ENCODE measurements at regions not wholly inside any gene's neighbourhood (a gene's known extent, or its start where the extent isn't known, plus 50 kb on each side); places are given as distances from the start of the nearest gene placed in this dataset.

DNA sequence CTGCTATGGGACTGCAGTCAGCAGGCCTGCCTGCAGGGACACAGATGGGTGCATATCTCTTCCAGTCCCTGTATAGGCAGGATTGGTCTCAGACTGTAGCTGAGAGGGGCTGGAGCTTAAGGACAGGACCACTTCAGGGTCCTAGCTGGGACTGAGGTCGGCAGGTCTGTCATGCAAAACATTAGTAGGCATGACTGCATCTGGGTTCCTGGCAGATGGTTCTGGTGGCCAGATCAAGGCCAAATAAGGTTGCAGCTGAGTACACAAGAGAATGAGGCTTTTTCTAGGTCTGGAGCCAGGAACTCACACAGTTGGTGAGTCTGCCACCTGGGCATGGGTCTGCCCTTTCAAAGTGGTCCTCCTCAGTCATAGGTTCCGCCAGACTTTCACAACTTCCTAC is 155.8 kb downstream of the TPH2 start:
- no peak for TF ChIP-seq EZH2phosphoT487 (IDR thresholded peaks at IDR 0.05; ENCODE audit: borderline replicate concordance, low read depth, low read length)
- TF ChIP-seq, protein P1, sequence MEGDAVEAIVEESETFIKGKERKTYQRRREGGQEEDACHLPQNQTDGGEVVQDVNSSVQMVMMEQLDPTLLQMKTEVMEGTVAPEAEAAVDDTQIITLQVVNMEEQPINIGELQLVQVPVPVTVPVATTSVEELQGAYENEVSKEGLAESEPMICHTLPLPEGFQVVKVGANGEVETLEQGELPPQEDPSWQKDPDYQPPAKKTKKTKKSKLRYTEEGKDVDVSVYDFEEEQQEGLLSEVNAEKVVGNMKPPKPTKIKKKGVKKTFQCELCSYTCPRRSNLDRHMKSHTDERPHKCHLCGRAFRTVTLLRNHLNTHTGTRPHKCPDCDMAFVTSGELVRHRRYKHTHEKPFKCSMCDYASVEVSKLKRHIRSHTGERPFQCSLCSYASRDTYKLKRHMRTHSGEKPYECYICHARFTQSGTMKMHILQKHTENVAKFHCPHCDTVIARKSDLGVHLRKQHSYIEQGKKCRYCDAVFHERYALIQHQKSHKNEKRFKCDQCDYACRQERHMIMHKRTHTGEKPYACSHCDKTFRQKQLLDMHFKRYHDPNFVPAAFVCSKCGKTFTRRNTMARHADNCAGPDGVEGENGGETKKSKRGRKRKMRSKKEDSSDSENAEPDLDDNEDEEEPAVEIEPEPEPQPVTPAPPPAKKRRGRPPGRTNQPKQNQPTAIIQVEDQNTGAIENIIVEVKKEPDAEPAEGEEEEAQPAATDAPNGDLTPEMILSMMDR (conservative IDR thresholded peaks at IDR 0.05; ENCODE audit: low read length), result no peak
- Histone ChIP-seq H3K79me2 (ENCODE audit: insufficient read depth, low read depth, low read length) (no peaks in the 10 kb centered on the region), H3K4me2 (ENCODE audit: low read length) (no peak overlapping the region), H4K20me1 (ENCODE audit: insufficient read depth, low read length) (no peaks in the 10 kb centered on the region), H3K9me2 (ENCODE audit: insufficient read depth, low read length) (no peaks in the 10 kb centered on the region), H3K4me1 (ENCODE audit: insufficient read depth, low read length, poor library complexity, severe bottlenecking) (no peaks in the 10 kb centered on the region), H2AFZ (ENCODE audit: low read length) (no peak overlapping the region), H3K9me3 (ENCODE audit: low read length) (no peaks in the 10 kb centered on the region), H3K27ac (ENCODE audit: low read depth, low read length, poor library complexity, severe bottlenecking) (no peak overlapping the region), H3K4me3 (ENCODE audit: low read depth, low read length, poor library complexity, severe bottlenecking) (no peak overlapping the region), H3K36me3 (ENCODE audit: insufficient read depth, low read length) (no peaks in the 10 kb centered on the region)
- ChIA-PET POLR2A (no interaction called here), CTCF (ENCODE audit: unreplicated experiment) (no interaction called here)
- intact Hi-C loops (cut with micrococcal nuclease; ENCODE audit: unreplicated experiment), result no loop called here
- DNase-seq (ENCODE audit: low spot score), result no peak
- no TSS peak for BruUV-seq (replicated peaks)

GRCh38 chr12:72095025-72095424 is 156.4 kb downstream of the TPH2 start:
- no peak overlapping the region for H3K27ac ChIP-seq (ENCODE audit: low read depth, low read length, poor library complexity, severe bottlenecking)
- H3K9me3 ChIP-seq (ENCODE audit: low read length), result no peaks in the 10 kb centered on the region
- no peak overlapping the region for H2AFZ ChIP-seq (ENCODE audit: low read length)
- H4K20me1 ChIP-seq (ENCODE audit: insufficient read depth, low read length), result no peaks in the 10 kb centered on the region
- H3K79me2 ChIP-seq (ENCODE audit: insufficient read depth, low read depth, low read length), result no peaks in the 10 kb centered on the region
- no peaks in the 10 kb centered on the region for H3K9me2 ChIP-seq (ENCODE audit: insufficient read depth, low read length)
- BruUV-seq (replicated peaks), result no TSS peak
- TF ChIP-seq, protein P1 (conservative IDR thresholded peaks at IDR 0.05; ENCODE audit: low read length), result no peak
- no peak for TF ChIP-seq EZH2phosphoT487 (IDR thresholded peaks at IDR 0.05; ENCODE audit: borderline replicate concordance, low read depth, low read length)
- intact Hi-C loops (cut with micrococcal nuclease; ENCODE audit: unreplicated experiment), result no loop called here
- H3K36me3 ChIP-seq (ENCODE audit: insufficient read depth, low read length), result no peaks in the 10 kb centered on the region
- CTCF ChIA-PET (ENCODE audit: unreplicated experiment), result no interaction called here
- DNase-seq (ENCODE audit: low spot score), result no peak
- H3K4me1 ChIP-seq (ENCODE audit: insufficient read depth, low read length, poor library complexity, severe bottlenecking), result no peaks in the 10 kb centered on the region
- POLR2A ChIA-PET, result no interaction called here
- no peak overlapping the region for H3K4me3 ChIP-seq (ENCODE audit: low read depth, low read length, poor library complexity, severe bottlenecking)
- H3K4me2 ChIP-seq (ENCODE audit: low read length), result no peak overlapping the region

- POLR2A ChIA-PET, result no interaction called here
- H3K9me3 ChIP-seq (ENCODE audit: low read length), result no peaks in the 10 kb centered on the region
- H3K4me3 ChIP-seq (ENCODE audit: low read depth, low read length, poor library complexity, severe bottlenecking), result no peak overlapping the region
- CTCF ChIA-PET (ENCODE audit: unreplicated experiment), result no interaction called here
- no peaks in the 10 kb centered on the region for H3K79me2 ChIP-seq (ENCODE audit: insufficient read depth, low read depth, low read length)
- no peak overlapping the region for H3K4me2 ChIP-seq (ENCODE audit: low read length)
- no peak overlapping the region for H2AFZ ChIP-seq (ENCODE audit: low read length)
- intact Hi-C loops (cut with micrococcal nuclease; ENCODE audit: unreplicated experiment), result no loop called here
- DNase-seq (ENCODE audit: low spot score), result no peak
- no peaks in the 10 kb centered on the region for H3K9me2 ChIP-seq (ENCODE audit: insufficient read depth, low read length)
- no peak overlapping the region for H3K27ac ChIP-seq (ENCODE audit: low read depth, low read length, poor library complexity, severe bottlenecking)
- no peak for TF ChIP-seq EZH2phosphoT487 (IDR thresholded peaks at IDR 0.05; ENCODE audit: borderline replicate concordance, low read depth, low read length)
- TF ChIP-seq, protein P1 (conservative IDR thresholded peaks at IDR 0.05; ENCODE audit: low read length), result no peak
- no peaks in the 10 kb centered on the region for H3K36me3 ChIP-seq (ENCODE audit: insufficient read depth, low read length)
- no peaks in the 10 kb centered on the region for H3K4me1 ChIP-seq (ENCODE audit: insufficient read depth, low read length, poor library complexity, severe bottlenecking)
- no peaks in the 10 kb centered on the region for H4K20me1 ChIP-seq (ENCODE audit: insufficient read depth, low read length)
- no TSS peak for BruUV-seq (replicated peaks)
Measured at GRCh38 chr12:72098622-72099021, 160.0 kb downstream of the TPH2 start.

Data from OCI-LY7 (cell line).